Endothelial cell of umbilical vein (primary cell): ENCODE measurements at regions not wholly inside any gene's neighbourhood (a gene's known extent, or its start where the extent isn't known, plus 50 kb on each side); places are given as distances from the start of the nearest gene placed in this dataset.

Source experiments
- EZH2 ChIP-seq: IDR thresholded peaks from 2 replicates; pipeline ENCODE4 v1.6.1; 2012; ENCODE audit warnings: borderline replicate concordance, low read depth, mild to moderate bottlenecking, moderate library complexity, low read length, inconsistent platforms; ENCODE audit not compliant: severe bottlenecking
- GATA2 ChIP-seq: IDR thresholded peaks from 2 replicates; pipeline ENCODE4 v1.7.0; 2011; ENCODE audit warnings: low read depth, mild to moderate bottlenecking, moderate library complexity, mixed read lengths, low read length; ENCODE audit not compliant: insufficient read length, insufficient read depth
- MYC ChIP-seq: IDR thresholded peaks from one replicate; pipeline ENCODE4 v1.6.1; 2011; ENCODE audit warnings: mild to moderate bottlenecking, low read depth, low read length
- POLR2A ChIP-seq: IDR thresholded peaks from 2 replicates; pipeline ENCODE4 v1.6.1; 2012; ENCODE audit warnings: low read depth, mild to moderate bottlenecking, control low read depth, low read length
- POLR2AphosphoS5 ChIP-seq: IDR thresholded peaks from 2 replicates; pipeline ENCODE4 v1.6.1; 2012; ENCODE audit warnings: low read depth, mild to moderate bottlenecking, control low read depth, low read length, moderate library complexity; ENCODE audit not compliant: insufficient read depth
- TF ChIP-seq, protein P1 (sequence below), 2 donors: IDR thresholded peaks; 1 replicate in 1 of 2; 2 replicates in 1 of 2; pipeline ENCODE4 v1.5.1; 2011; ENCODE audit warnings: low read length in 2 of 2, mild to moderate bottlenecking in 2 of 2, moderate library complexity in 2 of 2, control low read depth in 1 of 2, inconsistent platforms in 1 of 2, low read depth in 1 of 2; ENCODE audit not compliant: insufficient read depth in 1 of 2; ENCODE audit errors: extremely low read depth in 1 of 2
- TF ChIP-seq, protein P2 (sequence below): IDR thresholded peaks from 2 replicates; pipeline ENCODE4 v1.6.1; 2011; ENCODE audit not compliant: insufficient read depth, insufficient read length

DNA sequence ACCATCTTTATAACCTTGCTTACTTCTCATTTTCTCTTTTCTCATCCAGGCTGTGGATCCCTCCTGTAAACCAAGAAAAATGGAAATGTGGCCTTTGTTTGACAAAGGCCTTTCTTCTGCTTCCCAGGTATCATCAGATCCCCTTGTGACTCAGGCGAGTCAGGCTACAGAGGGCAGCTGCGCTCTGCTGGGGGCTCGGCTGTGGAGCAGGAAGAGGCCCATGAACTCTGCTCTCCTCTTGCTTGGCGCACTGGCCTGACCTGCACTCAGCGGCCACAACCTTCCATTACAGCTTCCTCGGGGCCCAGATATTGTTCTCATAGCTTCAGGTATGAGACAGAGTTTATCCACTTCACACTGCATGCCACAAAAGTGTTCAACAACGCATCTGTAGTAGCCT, 457.6 kb upstream of the COBL start:
- TF ChIP-seq, protein P1, sequence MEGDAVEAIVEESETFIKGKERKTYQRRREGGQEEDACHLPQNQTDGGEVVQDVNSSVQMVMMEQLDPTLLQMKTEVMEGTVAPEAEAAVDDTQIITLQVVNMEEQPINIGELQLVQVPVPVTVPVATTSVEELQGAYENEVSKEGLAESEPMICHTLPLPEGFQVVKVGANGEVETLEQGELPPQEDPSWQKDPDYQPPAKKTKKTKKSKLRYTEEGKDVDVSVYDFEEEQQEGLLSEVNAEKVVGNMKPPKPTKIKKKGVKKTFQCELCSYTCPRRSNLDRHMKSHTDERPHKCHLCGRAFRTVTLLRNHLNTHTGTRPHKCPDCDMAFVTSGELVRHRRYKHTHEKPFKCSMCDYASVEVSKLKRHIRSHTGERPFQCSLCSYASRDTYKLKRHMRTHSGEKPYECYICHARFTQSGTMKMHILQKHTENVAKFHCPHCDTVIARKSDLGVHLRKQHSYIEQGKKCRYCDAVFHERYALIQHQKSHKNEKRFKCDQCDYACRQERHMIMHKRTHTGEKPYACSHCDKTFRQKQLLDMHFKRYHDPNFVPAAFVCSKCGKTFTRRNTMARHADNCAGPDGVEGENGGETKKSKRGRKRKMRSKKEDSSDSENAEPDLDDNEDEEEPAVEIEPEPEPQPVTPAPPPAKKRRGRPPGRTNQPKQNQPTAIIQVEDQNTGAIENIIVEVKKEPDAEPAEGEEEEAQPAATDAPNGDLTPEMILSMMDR (IDR thresholded peaks at IDR 0.05; ENCODE audit: extremely low read depth in 1 of 2, insufficient read depth in 1 of 2, low read depth in 1 of 2, low read length in 2 of 2), result no peak
- TF ChIP-seq MYC, result no peak
- no peak for TF ChIP-seq POLR2A
- TF ChIP-seq, protein P2, sequence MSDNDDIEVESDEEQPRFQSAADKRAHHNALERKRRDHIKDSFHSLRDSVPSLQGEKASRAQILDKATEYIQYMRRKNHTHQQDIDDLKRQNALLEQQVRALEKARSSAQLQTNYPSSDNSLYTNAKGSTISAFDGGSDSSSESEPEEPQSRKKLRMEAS, result no peak
- TF ChIP-seq POLR2AphosphoS5, result no peak
- TF ChIP-seq GATA2, result no peak
- TF ChIP-seq EZH2, result no peak
